ENCODE measurements at regions not wholly inside any gene's neighbourhood (a gene's known extent, or its start where the extent isn't known, plus 50 kb on each side); places are given as distances from the start of the nearest gene placed in this dataset.
"Not testable (repeated sequence)": the region's sequence is repeated elsewhere in the genome, so short reads cannot be mapped to it uniquely, and the experiment has no call there.

GRCh38 chr6:4632421-4632820 lies 143.8 kb upstream of the CDYL start:
- Mint-ChIP-seq H3K4me1 (ENCODE audit: unreplicated experiment) (no peaks in the 10 kb centered on the region), H3K4me3 (ENCODE audit: unreplicated experiment) (no peak overlapping the region), H3K27me3 (ENCODE audit: unreplicated experiment) (peaks cover 1% of the 10 kb centered on the region), H3K9me3 (ENCODE audit: unreplicated experiment) (peaks cover 14% of the 10 kb centered on the region), H3K27ac (ENCODE audit: unreplicated experiment) (no peak overlapping the region), H3K36me3 (ENCODE audit: low read depth, unreplicated experiment) (no peaks in the 10 kb centered on the region)
- DNase-seq (ENCODE audit: low spot score) = no peak
- TF ChIP-seq CTCF (IDR thresholded peaks at IDR 0.05; ENCODE audit: unreplicated experiment) = no peak

- H3K4me3 Mint-ChIP-seq (ENCODE audit: unreplicated experiment) = not testable (repeated sequence)
Observed at GRCh38 chr6:4629789-4630188, 146.4 kb upstream of the CDYL start.

GRCh38 chr6:4625557-4625956 lies 150.6 kb upstream of the CDYL start:
- Mint-ChIP-seq H3K4me3 (ENCODE audit: unreplicated experiment) (no peak overlapping the region), H3K9me3 (ENCODE audit: unreplicated experiment) (peaks cover 8% of the 10 kb centered on the region), H3K27ac (ENCODE audit: unreplicated experiment) (no peak overlapping the region), H3K27me3 (ENCODE audit: unreplicated experiment) (peaks cover 1% of the 10 kb centered on the region), H3K36me3 (ENCODE audit: low read depth, unreplicated experiment) (no peaks in the 10 kb centered on the region), H3K4me1 (ENCODE audit: unreplicated experiment) (no peaks in the 10 kb centered on the region)
- DNase-seq (ENCODE audit: low spot score) = no peak
- no peak for TF ChIP-seq CTCF (IDR thresholded peaks at IDR 0.05; ENCODE audit: unreplicated experiment)

More at GRCh38 chr6:4629789-4630188, 146.4 kb upstream of the CDYL start:
- H3K9me3 Mint-ChIP-seq (ENCODE audit: unreplicated experiment) = peaks cover 14% of the 10 kb centered on the region
- DNase-seq (ENCODE audit: low spot score); H3K36me3 Mint-ChIP-seq (ENCODE audit: low read depth, unreplicated experiment); H3K27ac Mint-ChIP-seq (ENCODE audit: unreplicated experiment); H3K4me1 Mint-ChIP-seq (ENCODE audit: unreplicated experiment); H3K27me3 Mint-ChIP-seq (ENCODE audit: unreplicated experiment): not testable (repeated sequence)

GRCh38 chr6:4624726-4625125 lies 151.5 kb upstream of the CDYL start:
- H3K4me1 Mint-ChIP-seq (ENCODE audit: unreplicated experiment) = no peaks in the 10 kb centered on the region
- DNase-seq (ENCODE audit: low spot score) = no peak
- no peak overlapping the region for H3K27ac Mint-ChIP-seq (ENCODE audit: unreplicated experiment)
- no peak overlapping the region for H3K4me3 Mint-ChIP-seq (ENCODE audit: unreplicated experiment)
- no peaks in the 10 kb centered on the region for H3K36me3 Mint-ChIP-seq (ENCODE audit: low read depth, unreplicated experiment)
- peaks cover 1% of the 10 kb centered on the region for H3K27me3 Mint-ChIP-seq (ENCODE audit: unreplicated experiment)
- TF ChIP-seq CTCF (IDR thresholded peaks at IDR 0.05; ENCODE audit: unreplicated experiment) = no peak
- peaks cover 7% of the 10 kb centered on the region for H3K9me3 Mint-ChIP-seq (ENCODE audit: unreplicated experiment)

GRCh38 chr6:4620284-4621151 lies 155.7 kb upstream of the CDYL start:
- DNase-seq (ENCODE audit: low spot score) = no peak
- TF ChIP-seq CTCF (IDR thresholded peaks at IDR 0.05; ENCODE audit: unreplicated experiment) = no peak
- Mint-ChIP-seq H3K27ac (ENCODE audit: unreplicated experiment) (no peak overlapping the region), H3K27me3 (ENCODE audit: unreplicated experiment) (no peaks in the 10 kb centered on the region), H3K36me3 (ENCODE audit: low read depth, unreplicated experiment) (no peaks in the 10 kb centered on the region), H3K9me3 (ENCODE audit: unreplicated experiment) (no peaks in the 10 kb centered on the region), H3K4me3 (ENCODE audit: unreplicated experiment) (no peak overlapping the region), H3K4me1 (ENCODE audit: unreplicated experiment) (no peaks in the 10 kb centered on the region)

Data from endothelial cell (in vitro differentiated cells).